GM13976 (cell line): ENCODE measurements at regions not wholly inside any gene's neighbourhood (a gene's known extent, or its start where the extent isn't known, plus 50 kb on each side); places are given as distances from the start of the nearest gene placed in this dataset.
"Not testable (repeated sequence)": the region's sequence is repeated elsewhere in the genome, so short reads cannot be mapped to it uniquely, and the experiment has no call there.

Source experiments
- DNase-seq: peaks from one replicate; pipeline ENCODE4 v3.0.0; 2012; ENCODE audit warnings: low spot score
- in situ Hi-C: fragments of 300-500 bp; cut with MboI; formaldehyde crosslinking; loops from one replicate; pipeline ENCODE4 v1.12.0; 2022; ENCODE audit warnings: low sequenced_read_pairs, mixed read lengths, inconsistent platforms; ENCODE audit not compliant: unreplicated experiment
- TF ChIP-seq, protein P1 (sequence below): IDR thresholded peaks from 2 replicates; pipeline ENCODE4 v1.5.1; 2012; ENCODE audit warnings: borderline replicate concordance, mild to moderate bottlenecking; ENCODE audit not compliant: insufficient read depth; ENCODE audit errors: extremely low read depth, missing control alignments, control extremely low read depth

DNA sequence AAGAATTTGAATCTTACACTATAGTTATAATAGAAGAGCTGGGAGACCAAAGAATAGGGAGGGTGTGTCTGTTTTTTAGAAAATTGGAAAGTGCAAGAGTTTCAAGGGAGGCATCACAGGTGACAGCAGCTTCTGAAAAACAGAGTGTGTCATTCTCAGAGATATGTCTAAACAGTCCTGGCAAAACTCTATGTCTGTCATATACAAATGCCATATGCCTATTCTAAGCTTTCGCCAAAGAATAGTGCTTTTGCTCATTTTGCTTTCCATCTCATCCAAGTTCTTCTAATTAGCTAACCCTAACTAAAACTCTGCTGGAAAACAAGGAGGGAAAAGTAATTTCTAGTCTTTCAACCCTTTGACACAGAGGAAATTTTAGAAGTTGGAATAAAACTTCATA lies 388.0 kb upstream of the TYRP1 start:
- TF ChIP-seq, protein P1, sequence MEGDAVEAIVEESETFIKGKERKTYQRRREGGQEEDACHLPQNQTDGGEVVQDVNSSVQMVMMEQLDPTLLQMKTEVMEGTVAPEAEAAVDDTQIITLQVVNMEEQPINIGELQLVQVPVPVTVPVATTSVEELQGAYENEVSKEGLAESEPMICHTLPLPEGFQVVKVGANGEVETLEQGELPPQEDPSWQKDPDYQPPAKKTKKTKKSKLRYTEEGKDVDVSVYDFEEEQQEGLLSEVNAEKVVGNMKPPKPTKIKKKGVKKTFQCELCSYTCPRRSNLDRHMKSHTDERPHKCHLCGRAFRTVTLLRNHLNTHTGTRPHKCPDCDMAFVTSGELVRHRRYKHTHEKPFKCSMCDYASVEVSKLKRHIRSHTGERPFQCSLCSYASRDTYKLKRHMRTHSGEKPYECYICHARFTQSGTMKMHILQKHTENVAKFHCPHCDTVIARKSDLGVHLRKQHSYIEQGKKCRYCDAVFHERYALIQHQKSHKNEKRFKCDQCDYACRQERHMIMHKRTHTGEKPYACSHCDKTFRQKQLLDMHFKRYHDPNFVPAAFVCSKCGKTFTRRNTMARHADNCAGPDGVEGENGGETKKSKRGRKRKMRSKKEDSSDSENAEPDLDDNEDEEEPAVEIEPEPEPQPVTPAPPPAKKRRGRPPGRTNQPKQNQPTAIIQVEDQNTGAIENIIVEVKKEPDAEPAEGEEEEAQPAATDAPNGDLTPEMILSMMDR = no peak
- in situ Hi-C loops = no loop called here
- DNase-seq = no peak

DNA sequence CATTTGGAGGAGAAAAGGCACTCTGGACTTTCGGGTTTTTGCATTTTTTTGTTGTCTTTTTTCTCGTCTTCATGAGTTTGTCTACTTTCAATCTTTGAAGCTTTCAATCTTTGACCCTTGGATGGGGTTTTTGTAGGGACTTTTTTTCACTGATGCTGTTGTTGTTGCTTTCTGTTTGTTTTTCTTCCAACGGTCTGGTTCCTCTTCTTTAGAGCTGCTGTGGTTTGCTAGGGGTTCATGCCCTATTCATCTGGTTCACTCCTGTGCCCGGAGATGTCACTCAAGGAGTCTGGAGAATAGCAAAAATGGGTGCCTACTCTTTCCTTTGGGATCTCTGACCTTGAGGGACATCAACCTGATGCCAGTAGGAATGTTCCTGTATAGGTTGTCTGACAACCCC lies 378.6 kb upstream of the TYRP1 start:
- DNase-seq = no peak
- TF ChIP-seq, protein P1 = no peak
- in situ Hi-C loops = no loop called here

GRCh38 chr9:12318732-12319685 lies 374.2 kb upstream of the TYRP1 start:
- in situ Hi-C loops = no loop called here
- no peak for DNase-seq
- TF ChIP-seq, protein P1 = no peak

DNA sequence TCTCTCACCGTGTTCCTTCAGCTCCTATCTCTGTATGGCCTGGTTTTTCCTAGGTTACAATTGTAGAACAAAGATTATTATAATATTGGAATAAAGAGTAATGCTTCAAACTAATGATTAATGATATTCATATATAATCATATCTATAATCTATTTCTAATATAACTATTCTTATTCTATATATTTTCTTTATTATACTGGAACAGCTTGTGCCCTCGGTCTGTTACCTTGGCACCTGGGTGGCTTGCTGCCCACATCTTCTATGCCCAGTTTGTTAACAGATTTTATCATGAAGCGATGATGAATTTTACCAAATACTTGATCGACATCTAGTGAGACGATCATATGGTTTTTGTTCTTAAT lies 363.6 kb upstream of the TYRP1 start:
- in situ Hi-C loops = no loop called here
- TF ChIP-seq, protein P1 = no peak
- DNase-seq = no peak

DNA sequence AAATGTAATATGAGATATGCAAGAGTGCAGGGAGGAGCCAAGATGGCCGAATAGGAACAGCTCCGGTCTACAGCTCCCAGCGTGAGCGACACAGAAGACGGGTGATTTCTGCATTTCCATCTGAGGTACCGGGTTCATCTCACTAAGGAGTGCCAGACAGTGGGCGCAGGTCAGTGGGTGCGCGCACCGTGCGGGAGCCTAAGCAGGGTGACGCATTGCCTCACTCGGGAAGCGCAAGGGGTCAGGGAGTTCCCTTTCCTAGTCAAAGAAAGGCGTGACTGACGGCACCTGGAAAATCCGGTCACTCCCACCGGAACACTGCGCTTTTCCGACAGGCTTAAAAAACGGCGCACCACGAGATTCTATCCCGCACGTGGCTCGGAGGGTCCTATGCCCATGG lies 359.2 kb upstream of the TYRP1 start:
- in situ Hi-C loops, DNase-seq: not testable (repeated sequence)

- DNase-seq = no peak
- TF ChIP-seq, protein P1 = no peak
- in situ Hi-C loops = no loop called here
Measured at GRCh38 chr9:12350775-12351174, 342.4 kb upstream of the TYRP1 start.

GRCh38 chr9:12351293-12352044 lies 341.7 kb upstream of the TYRP1 start:
- TF ChIP-seq, protein P1 = no peak
- in situ Hi-C loops = no loop called here
- no peak for DNase-seq
